ENCODE measurements at regions not wholly inside any gene's neighbourhood (a gene's known extent, or its start where the extent isn't known, plus 50 kb on each side); places are given as distances from the start of the nearest gene placed in this dataset.

DNA sequence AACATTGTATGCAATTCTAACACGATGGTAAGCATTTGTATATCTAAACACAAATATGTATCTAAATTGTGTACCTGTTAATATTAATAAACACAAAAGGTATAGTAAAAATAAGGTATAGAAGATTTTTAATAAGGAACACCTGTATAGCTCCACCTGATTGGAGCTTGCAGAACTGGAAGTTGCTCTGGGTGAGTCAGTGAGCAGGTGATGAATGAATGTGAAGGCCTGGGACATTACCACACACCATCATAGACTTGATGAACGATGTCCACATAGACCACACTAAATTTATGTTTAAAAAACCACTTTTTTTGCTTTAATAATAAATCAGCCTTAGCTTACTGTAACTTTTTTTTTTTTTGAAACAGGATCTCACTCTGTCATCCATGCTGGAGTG, 97.6 kb upstream of the CLMP start:
- H3K27ac ChIP-seq = no peak overlapping the region
- H3K9ac ChIP-seq (ENCODE audit: insufficient read length) = no peak overlapping the region
- DNase-seq (ENCODE audit: low read depth, low spot score) = no peak
- no peaks in the 10 kb centered on the region for H3K9me3 ChIP-seq (ENCODE audit: low read depth, low read length)
- TF ChIP-seq EZH2 (IDR thresholded peaks at IDR 0.05) (no peak), FOXP2 (optimal IDR thresholded peaks at IDR 0.05; ENCODE audit: control extremely low read depth, extremely low read length, insufficient read depth) (no peak), POLR2AphosphoS5 (IDR thresholded peaks at IDR 0.05; ENCODE audit: borderline replicate concordance, low read depth, low read length) (no peak)
- H3K4me3 ChIP-seq = no peak overlapping the region
- H3K36me3 ChIP-seq (ENCODE audit: insufficient read depth, low read length) = no peaks in the 10 kb centered on the region

- no peak overlapping the region for H3K4me3 ChIP-seq
- H3K36me3 ChIP-seq (ENCODE audit: insufficient read depth, low read length) = no peaks in the 10 kb centered on the region
- no peak overlapping the region for H3K9ac ChIP-seq (ENCODE audit: insufficient read length)
- no peak overlapping the region for H3K27ac ChIP-seq
- H3K9me3 ChIP-seq (ENCODE audit: low read depth, low read length) = no peaks in the 10 kb centered on the region
- TF ChIP-seq POLR2AphosphoS5 (IDR thresholded peaks at IDR 0.05; ENCODE audit: borderline replicate concordance, low read depth, low read length) = no peak
- TF ChIP-seq FOXP2 (optimal IDR thresholded peaks at IDR 0.05; ENCODE audit: control extremely low read depth, extremely low read length, insufficient read depth) = no peak
- TF ChIP-seq EZH2 (IDR thresholded peaks at IDR 0.05) = no peak
- no peak for DNase-seq (ENCODE audit: low read depth, low spot score)
These were observed 96.3 kb upstream of the CLMP start for GRCh38 chr11:123291201-123291869.

GRCh38 chr11:123286761-123287160, 91.7 kb upstream of the CLMP start:
- no peak for DNase-seq (ENCODE audit: low read depth, low spot score)
- Histone ChIP-seq H3K36me3 (ENCODE audit: insufficient read depth, low read length) (no peaks in the 10 kb centered on the region), H3K9ac (ENCODE audit: insufficient read length) (no peak overlapping the region), H3K27ac (no peak overlapping the region), H3K4me3 (no peak overlapping the region), H3K9me3 (ENCODE audit: low read depth, low read length) (no peaks in the 10 kb centered on the region)
- TF ChIP-seq POLR2AphosphoS5 (IDR thresholded peaks at IDR 0.05; ENCODE audit: borderline replicate concordance, low read depth, low read length) = no peak
- no peak for TF ChIP-seq EZH2 (IDR thresholded peaks at IDR 0.05)
- no peak for TF ChIP-seq FOXP2 (optimal IDR thresholded peaks at IDR 0.05; ENCODE audit: control extremely low read depth, extremely low read length, insufficient read depth)

DNA sequence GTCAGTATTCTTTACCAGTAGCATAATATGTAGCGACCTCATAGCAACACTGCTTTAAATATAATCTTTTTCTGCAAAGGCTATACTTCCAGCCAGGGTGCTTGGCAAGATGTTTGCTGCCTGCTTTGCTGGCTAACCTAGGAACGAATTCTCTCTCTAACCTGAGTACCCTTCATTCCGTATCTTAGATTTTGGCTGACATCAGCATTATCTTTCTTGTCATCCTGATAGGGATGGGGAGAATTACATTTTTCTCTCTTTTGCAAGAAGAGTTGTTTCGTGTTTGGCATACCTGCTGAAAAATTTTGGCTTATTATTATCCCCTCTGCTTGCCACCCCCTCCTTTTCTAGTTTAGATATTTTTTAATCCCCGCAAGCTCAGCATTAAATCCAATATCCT, 91.2 kb upstream of the CLMP start:
- Histone ChIP-seq H3K27ac (no peak overlapping the region), H3K9me3 (ENCODE audit: low read depth, low read length) (no peaks in the 10 kb centered on the region), H3K36me3 (ENCODE audit: insufficient read depth, low read length) (no peaks in the 10 kb centered on the region), H3K9ac (ENCODE audit: insufficient read length) (no peak overlapping the region), H3K4me3 (no peak overlapping the region)
- DNase-seq (ENCODE audit: low read depth, low spot score) = no peak
- TF ChIP-seq EZH2 (IDR thresholded peaks at IDR 0.05) (no peak), POLR2AphosphoS5 (IDR thresholded peaks at IDR 0.05; ENCODE audit: borderline replicate concordance, low read depth, low read length) (no peak), FOXP2 (optimal IDR thresholded peaks at IDR 0.05; ENCODE audit: control extremely low read depth, extremely low read length, insufficient read depth) (no peak)

DNA sequence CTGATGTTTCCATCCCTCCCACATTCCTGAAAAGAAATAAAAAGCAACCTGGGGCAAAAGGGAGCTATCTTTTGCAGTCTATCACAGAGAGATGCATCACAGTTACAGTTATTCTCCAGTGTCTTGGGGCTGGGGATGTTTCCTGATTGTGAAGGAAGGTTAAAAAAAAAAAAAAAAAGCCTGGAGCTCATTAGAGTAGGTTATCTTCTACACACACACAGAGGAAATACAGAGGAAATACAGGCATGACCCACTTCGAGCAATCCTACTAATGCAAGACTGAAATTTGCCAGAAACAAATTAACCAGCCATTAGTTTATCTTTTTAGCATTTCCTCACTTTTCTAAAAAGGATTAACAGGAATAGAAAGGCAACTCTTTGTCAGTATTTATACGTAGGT, 89.4 kb upstream of the CLMP start:
- H3K9ac ChIP-seq (ENCODE audit: insufficient read length) = no peak overlapping the region
- no peak for TF ChIP-seq POLR2AphosphoS5 (IDR thresholded peaks at IDR 0.05; ENCODE audit: borderline replicate concordance, low read depth, low read length)
- TF ChIP-seq EZH2 (IDR thresholded peaks at IDR 0.05) = no peak
- TF ChIP-seq FOXP2 (optimal IDR thresholded peaks at IDR 0.05; ENCODE audit: control extremely low read depth, extremely low read length, insufficient read depth) = no peak
- DNase-seq (ENCODE audit: low read depth, low spot score) = no peak
- H3K27ac ChIP-seq = peak overlapping the region; percentile 84
- H3K36me3 ChIP-seq (ENCODE audit: insufficient read depth, low read length) = no peaks in the 10 kb centered on the region
- no peaks in the 10 kb centered on the region for H3K9me3 ChIP-seq (ENCODE audit: low read depth, low read length)
- H3K4me3 ChIP-seq = peak overlapping the region; percentile 16; the same call in 1 of the 2 replicates

GRCh38 chr11:123282597-123282996, 87.5 kb upstream of the CLMP start:
- TF ChIP-seq POLR2AphosphoS5 (IDR thresholded peaks at IDR 0.05; ENCODE audit: borderline replicate concordance, low read depth, low read length) (no peak), EZH2 (IDR thresholded peaks at IDR 0.05) (no peak), FOXP2 (optimal IDR thresholded peaks at IDR 0.05; ENCODE audit: control extremely low read depth, extremely low read length, insufficient read depth) (no peak)
- Histone ChIP-seq H3K36me3 (ENCODE audit: insufficient read depth, low read length) (no peaks in the 10 kb centered on the region), H3K27ac (no peak overlapping the region), H3K4me3 (no peak overlapping the region), H3K9me3 (ENCODE audit: low read depth, low read length) (no peaks in the 10 kb centered on the region), H3K9ac (ENCODE audit: insufficient read length) (no peak overlapping the region)
- DNase-seq (ENCODE audit: low read depth, low spot score) = no peak

DNA sequence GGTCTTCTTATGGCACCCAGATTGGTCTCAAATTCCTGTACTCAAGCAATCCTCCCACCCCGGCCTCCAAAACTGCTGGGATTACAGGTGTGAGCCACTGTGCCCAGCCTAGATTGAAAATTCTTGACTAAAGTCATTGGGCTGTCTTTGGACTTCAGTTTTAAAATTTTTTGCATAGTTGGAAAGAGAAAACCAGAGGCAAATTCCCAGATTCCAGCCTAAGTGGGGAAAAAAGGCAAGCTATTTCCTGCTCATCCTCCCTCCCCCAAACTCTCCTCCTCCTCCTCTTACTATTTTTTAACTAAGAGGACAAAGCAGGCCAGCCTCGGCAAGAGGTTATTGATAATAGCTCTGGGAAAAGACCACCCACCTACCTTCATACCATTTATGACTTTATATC, 78.6 kb upstream of the CLMP start:
- no peak for TF ChIP-seq POLR2AphosphoS5 (IDR thresholded peaks at IDR 0.05; ENCODE audit: borderline replicate concordance, low read depth, low read length)
- TF ChIP-seq EZH2 (IDR thresholded peaks at IDR 0.05) = no peak
- TF ChIP-seq FOXP2 (optimal IDR thresholded peaks at IDR 0.05; ENCODE audit: control extremely low read depth, extremely low read length, insufficient read depth) = no peak
- no peak overlapping the region for H3K4me3 ChIP-seq
- H3K9me3 ChIP-seq (ENCODE audit: low read depth, low read length) = no peaks in the 10 kb centered on the region
- no peak overlapping the region for H3K27ac ChIP-seq
- no peak overlapping the region for H3K9ac ChIP-seq (ENCODE audit: insufficient read length)
- DNase-seq (ENCODE audit: low read depth, low spot score) = no peak
- no peaks in the 10 kb centered on the region for H3K36me3 ChIP-seq (ENCODE audit: insufficient read depth, low read length)

- no peaks in the 10 kb centered on the region for H3K36me3 ChIP-seq (ENCODE audit: insufficient read depth, low read length)
- H3K4me3 ChIP-seq = no peak overlapping the region
- no peak for DNase-seq (ENCODE audit: low read depth, low spot score)
- no peaks in the 10 kb centered on the region for H3K9me3 ChIP-seq (ENCODE audit: low read depth, low read length)
- no peak overlapping the region for H3K27ac ChIP-seq
- TF ChIP-seq FOXP2 (optimal IDR thresholded peaks at IDR 0.05; ENCODE audit: control extremely low read depth, extremely low read length, insufficient read depth) (no peak), POLR2AphosphoS5 (IDR thresholded peaks at IDR 0.05; ENCODE audit: borderline replicate concordance, low read depth, low read length) (no peak), EZH2 (IDR thresholded peaks at IDR 0.05) (no peak)
- H3K9ac ChIP-seq (ENCODE audit: insufficient read length) = no peak overlapping the region
These were observed 77.5 kb upstream of the CLMP start for GRCh38 chr11:123272565-123272964.

GRCh38 chr11:123268156-123268555, 73.1 kb upstream of the CLMP start:
- Histone ChIP-seq H3K9me3 (ENCODE audit: low read depth, low read length) (no peaks in the 10 kb centered on the region), H3K36me3 (ENCODE audit: insufficient read depth, low read length) (no peaks in the 10 kb centered on the region), H3K9ac (ENCODE audit: insufficient read length) (no peak overlapping the region), H3K27ac (no peak overlapping the region), H3K4me3 (no peak overlapping the region)
- no peak for DNase-seq (ENCODE audit: low read depth, low spot score)
- TF ChIP-seq POLR2AphosphoS5 (IDR thresholded peaks at IDR 0.05; ENCODE audit: borderline replicate concordance, low read depth, low read length) (no peak), EZH2 (IDR thresholded peaks at IDR 0.05) (no peak), FOXP2 (optimal IDR thresholded peaks at IDR 0.05; ENCODE audit: control extremely low read depth, extremely low read length, insufficient read depth) (no peak)

Measured in SK-N-MC (cell line).